HG02798 (cell line): ENCODE measurements at regions not wholly inside any gene's neighbourhood (a gene's known extent, or its start where the extent isn't known, plus 50 kb on each side); places are given as distances from the start of the nearest gene placed in this dataset.

ENCODE experiments used
- ATAC-seq: cut with Tn5 transposase; IDR thresholded peaks from one replicate; pipeline ENCODE4 v1.9.1; 2021; ENCODE audit warnings: mild to moderate bottlenecking; ENCODE audit not compliant: unreplicated experiment, poor library complexity

DNA sequence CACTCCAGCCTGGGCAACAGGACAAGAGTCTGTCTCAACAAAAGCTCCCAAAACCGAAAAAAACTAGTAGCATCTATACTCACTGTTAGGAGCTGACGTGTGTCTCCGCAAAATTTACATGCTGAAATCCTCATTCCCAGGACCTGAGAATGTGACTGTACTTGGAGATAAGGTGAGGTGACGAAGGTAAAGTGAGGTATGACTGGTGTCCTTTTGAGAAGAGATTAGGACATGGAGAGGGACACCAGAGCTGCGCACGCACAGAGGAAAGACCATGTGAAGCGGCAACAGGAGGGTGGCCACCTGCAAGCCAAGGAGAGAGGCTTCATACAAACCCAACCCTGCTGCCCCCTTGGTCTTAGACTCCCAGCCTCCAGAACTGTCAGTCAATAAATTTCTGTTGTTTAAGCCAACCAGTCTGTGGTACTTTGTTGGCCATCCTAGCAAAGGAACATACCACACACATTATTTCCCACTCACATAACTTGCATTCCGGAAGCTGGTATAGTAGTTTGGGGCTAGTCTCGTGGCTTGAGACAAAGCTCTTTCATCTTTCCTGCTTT is 1154.0 kb upstream of the CELF2 start:
- no peak for ATAC-seq

DNA sequence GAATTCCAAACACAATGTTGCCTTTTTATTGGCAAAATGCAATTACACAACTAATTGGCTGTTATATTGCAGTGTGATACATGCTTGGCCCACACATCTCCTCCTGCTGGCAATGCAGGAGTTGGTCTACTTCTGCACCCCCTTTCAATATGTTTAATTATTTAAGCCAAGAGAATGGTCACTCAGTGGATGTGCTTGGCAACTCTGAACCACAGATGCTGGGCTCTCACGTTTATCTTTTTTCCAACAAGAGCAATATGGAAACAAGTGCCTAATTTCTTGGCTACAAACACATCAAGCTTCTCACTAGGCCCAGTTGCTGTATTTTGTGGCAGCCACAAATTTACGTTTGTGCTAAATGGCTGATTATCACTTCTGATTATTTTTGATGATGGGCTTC is 1149.2 kb upstream of the CELF2 start:
- ATAC-seq, result no peak

DNA sequence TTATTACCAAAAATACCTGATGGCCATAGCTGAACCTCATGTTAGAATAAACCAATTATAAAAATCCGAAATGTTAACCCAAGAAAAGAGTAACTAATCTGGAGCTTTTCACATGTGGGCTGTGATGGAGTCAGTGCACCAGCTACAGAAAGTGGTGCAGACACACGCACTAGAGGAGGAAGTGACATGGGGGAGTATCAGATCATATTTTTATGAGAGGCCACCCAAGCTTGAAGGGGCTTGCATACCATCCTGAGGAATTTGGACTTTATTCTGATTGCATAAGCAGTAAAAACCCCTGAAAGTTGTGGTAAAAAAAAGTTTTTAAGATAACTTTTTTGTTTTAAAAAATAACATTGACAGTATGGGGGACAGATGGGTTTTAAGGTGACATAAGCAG is 1148.5 kb upstream of the CELF2 start:
- no peak for ATAC-seq

DNA sequence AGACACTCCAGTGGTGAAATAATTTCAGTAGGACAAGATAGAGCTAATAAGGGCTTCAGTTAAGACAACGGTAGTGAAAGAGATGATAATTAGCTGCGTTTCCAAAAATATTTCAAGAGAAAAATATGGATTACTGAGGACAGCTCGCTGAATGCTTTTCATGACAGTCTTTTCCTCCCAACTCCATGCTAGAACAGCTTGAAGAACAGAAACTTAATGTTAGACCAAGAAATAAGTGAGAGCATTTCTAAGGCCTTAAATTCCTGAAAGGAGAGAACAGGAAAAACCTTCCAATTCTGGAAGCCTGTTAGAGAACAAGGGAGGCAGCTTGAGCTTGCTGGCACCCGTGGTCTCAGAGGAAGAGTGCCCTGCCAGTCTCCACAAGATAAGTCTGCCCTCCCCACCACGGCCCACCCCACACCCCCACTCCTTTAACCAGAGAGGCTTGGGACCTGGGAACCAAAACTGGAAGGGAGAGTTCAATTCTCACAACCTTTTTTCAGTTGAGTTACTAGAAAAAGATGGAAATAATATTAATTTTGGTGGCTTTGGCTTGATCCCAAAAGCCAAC is 1148.0 kb upstream of the CELF2 start:
- ATAC-seq, result no peak

DNA sequence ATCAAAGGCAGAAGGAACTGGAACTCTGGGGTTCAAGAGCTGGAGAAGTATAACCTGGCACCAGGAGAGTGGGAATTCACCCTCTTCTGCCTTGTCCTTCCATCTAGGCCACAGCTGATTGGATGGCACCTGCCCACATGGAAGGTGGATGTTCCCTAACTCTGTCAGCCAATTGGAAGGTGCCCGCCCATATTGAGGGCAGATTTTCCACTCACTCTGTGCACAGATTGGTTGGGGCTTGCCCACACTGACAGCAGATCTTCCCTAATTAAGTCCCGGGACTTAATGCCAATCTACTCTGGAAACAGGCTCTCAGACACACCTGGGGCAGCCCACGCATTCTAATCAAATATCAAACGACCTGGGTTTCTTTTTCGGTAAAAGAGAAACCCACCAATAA is 1142.3 kb upstream of the CELF2 start:
- ATAC-seq, result no peak

DNA sequence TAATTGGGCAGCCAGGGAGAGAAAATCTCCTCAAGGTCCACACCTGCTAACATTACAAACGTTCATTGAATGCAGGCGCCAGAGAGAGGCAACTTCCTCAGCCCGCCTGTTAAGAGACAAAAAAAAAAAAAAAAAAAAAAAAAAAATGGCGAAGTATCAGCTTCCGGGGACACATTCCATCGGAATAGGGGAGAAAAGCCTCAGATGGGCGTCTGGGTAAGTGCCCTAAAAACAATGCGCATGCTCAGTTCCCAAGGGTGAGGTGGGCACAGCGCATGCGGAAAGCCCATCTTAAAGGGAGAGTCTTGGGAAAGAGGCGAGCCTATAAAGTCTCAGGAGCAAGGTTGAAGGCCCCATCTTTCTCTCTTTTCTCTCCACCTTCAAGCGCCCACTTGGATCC is 1139.7 kb upstream of the CELF2 start:
- ATAC-seq, result no peak

DNA sequence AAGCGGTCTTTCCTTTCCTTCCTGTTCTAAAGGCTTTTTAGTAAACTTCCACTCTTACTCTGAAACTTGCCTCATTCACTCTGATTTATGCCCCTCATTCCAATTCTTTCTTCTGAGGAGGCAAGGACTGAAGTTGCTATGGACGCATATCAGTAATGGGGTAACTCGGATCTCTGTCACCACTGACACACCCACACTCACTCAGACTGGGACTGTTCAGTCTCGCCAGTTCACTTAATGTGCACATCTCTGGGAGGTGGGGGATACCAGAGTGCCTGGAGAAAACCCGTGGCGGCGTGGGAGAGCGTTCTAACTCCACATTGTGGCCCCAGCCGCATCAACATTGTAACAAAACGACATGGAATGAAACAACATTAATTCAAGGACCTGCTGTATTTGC is 1139.3 kb upstream of the CELF2 start:
- no peak for ATAC-seq

DNA sequence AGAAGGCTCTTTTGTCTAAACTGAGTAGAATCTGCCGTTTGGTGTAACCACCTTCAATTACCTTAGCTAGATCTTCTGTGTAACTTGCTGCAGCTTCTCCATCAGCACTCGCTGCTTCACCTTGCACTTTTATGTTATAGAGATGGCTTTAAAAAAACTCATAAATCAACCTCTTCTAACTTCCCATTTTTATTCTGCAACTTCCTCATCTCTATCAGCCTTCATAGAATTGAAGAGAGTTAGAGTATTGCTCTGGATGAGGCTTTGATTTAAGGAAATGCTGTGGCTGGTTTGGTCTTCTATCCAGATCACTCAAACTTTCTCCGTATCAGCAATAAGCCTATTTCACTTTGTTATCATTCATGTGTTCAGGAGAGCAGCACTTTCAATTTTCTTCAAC is 1131.9 kb upstream of the CELF2 start:
- no peak for ATAC-seq

DNA sequence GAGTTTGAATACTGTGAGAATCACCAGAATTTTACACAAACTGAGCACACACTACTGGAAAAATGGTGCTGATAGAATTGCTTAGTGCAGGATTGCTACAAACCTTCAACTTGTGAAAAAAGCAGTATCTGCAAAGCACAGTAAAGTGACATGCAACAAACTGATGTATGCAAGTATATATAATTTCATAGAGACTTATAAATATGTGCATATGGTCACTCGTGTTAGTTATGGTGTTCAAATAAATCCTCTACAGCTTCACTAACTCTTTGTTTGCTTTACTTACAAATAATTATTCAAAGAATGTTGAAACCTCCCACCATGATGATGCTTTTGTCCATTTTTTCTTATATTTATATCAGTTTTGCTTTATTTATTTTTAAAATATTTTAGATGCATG is 1130.9 kb upstream of the CELF2 start:
- ATAC-seq, result no peak

DNA sequence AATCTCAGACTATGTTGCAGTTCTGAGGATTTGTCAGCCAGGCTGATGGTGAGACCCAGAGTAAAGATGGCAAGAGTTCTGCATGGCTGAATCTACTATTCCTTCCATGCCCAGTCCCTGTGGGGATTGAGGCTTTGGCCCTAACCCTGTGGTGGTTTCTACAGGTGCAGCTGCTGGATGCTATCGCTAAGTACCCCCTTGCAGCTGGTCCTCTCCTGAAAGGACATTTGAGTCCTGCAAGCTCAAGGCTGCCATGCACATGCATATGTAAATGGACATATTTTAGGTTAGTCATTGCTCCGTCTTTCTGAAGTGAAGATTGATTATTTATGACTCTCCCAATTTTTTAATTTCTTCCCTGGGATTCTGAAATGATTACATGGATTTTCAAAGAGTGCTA is 1122.2 kb upstream of the CELF2 start:
- no peak for ATAC-seq

DNA sequence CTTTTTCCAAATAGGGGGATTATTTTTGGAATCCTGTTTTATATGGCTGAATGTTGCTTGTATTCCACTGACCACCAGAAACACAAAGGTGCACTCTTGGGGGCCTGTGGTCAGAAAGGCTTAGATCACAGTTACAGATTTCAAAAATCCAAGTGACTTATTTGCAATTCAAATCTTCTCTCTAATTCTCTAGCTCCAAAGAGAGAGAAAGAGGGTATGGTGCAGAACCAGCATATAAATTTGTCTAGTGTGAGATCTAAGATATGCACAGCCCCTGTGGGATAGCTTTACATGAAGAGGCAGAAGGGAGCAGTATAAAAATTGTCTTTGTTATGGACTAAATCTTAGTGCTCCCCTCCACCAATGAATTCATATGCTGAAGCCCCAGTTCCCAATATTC is 1121.7 kb upstream of the CELF2 start:
- ATAC-seq, result no peak

DNA sequence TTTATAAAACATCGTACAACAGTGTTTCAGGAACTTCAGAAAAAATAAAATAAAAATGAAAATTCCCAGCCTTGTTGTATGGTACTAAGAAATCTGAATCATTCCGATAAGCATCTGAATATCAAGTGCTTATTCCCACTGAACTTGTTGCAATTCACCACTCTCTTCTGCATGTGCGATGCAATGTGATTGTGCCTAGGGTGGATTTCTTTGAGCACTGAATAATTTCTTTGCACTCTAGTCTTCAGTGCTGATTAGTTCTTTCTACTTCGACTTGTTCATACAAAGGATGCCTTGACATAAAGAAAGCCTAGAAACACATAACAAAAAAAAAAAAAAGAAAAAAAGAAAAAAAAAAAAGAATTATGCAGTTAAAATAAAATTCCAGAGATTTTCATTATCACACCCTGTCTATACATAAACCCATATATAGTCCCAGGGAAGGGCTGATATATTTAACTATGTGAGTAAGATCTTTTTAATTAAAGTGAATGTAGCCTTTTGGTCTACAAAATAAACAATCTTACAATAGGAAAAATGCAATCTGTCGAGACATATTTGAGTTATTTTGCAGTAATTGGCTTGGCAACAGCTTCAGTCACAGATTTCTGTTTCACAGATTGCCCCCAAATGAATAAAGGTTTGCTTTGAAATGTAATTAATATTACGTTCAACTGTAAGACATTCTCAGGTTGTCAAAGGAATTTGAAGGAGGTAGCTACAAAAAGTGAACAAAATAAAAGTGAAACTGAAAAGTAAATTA is 1118.9 kb upstream of the CELF2 start:
- ATAC-seq, result no peak

DNA sequence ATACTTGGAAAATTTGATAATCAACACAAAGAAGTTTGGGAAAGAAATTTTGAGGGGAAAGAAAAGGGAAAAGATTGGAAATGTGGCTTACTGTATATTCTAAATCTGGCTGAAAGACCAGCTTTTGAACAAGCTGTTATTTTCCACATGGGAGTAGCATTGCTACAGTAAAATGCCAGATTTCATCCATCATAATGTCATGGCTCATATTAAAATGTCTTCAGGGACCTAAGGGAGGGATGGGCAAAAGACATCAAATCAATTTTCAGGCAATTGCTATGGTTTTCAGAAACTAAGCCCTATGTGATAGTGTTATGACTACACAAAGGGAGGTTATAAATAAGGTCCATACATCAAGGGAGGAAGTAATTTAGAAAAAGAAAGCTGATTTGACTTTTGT is 1116.9 kb upstream of the CELF2 start:
- no peak for ATAC-seq

DNA sequence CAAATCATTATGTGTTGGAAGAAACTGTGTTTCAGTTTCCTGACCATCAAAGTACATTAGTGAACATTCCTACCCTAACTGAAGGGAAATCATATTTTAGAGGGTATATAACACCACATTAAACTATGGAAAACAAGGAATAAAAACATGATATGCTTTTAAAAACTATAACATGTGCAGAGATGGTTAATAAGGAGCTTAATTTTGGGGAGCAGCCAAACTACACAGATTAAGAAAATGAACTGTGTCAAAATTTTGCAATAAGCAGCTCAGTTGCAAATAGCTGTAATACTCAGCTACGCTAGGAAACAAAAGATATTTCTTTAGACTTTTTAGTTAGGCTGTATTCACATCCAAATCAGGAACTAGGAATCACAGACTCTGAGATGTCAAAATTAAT is 1115.7 kb upstream of the CELF2 start:
- ATAC-seq, result no peak

DNA sequence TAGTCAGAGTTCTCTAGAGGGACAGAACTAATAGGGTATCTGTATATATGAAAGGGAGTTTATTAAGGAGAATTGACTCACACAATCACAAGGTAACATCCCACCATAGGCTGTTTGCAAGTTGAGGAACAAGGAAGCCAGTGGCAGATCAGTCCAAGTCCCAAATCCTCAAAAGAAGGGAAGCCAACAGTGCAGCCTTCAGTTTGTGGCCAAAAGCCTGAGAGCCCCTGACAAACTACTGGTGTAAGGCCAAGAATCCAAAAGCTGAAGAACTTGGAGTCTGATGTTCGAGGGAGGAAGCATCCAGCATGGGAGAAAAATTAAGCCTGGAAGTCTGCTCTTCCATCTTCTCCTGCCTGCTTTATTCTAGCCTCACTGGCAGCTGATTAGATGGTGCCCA is 1107.2 kb upstream of the CELF2 start:
- no peak for ATAC-seq

DNA sequence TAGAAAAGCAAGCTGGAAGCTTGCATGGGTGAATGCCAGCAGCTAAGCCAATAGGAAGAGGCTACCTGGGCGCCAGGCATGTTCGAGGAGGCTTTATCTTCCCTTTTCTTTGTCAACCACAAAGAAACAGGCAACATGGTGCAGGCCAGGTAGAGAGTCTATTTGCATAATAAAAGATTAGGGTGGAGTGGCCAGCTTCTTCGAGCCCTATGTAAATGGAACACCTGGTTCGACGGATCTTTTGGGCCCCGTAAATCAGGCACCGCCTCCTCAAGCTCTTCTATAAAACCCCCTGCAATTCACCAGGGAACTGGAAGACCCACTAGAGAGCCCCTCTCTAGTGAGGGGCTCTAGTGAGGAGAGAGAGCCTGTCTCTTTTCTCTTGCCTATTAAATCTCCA is 1106.2 kb upstream of the CELF2 start:
- ATAC-seq, result no peak

DNA sequence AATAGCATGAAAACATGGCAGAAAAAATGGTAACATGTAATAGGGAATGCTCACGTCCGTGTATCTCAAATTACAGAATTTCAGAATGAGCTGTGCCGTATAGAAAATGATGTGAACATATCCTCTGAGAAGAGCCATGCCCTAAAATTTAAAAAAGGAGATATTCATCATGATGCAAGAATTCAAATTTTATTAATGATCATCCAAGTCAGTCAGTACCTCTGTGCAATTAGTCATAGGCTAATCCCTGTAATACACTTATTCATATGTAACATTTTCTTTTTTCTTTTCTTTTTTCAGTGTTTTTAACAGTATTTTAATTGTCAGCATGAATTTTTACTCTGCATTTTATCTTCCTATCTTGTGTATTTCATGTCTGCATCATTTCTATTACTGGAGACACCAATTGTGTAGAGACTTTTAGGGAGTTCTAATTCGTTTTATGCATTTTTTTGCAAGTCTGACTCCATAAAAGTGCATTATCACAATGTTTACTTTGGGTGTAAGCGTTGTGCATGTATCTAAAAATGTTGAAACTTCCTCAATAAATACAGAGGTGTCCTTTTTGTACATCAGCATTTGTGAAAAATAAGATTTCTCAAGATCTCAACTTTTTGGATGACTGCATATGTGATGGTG is 1103.7 kb upstream of the CELF2 start:
- no peak for ATAC-seq

DNA sequence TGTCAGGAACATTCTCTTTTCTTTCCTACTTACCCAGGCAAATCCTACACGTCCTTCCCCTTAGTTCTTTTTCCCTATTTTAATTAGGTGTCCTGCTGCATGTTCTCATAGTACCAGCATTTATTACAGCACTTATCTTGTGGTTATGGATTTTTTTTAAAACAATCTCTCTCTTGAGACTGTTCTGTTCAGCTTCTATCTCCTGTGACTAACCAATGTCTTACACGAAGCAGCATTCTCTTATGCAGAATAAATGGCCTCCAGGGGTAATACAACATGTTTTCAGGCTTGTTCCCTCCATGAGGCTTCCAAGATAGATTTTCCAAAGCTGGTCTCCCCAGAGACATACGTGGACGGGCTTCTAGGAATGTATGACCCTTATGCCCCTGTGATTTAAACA is 1096.1 kb upstream of the CELF2 start:
- no peak for ATAC-seq

DNA sequence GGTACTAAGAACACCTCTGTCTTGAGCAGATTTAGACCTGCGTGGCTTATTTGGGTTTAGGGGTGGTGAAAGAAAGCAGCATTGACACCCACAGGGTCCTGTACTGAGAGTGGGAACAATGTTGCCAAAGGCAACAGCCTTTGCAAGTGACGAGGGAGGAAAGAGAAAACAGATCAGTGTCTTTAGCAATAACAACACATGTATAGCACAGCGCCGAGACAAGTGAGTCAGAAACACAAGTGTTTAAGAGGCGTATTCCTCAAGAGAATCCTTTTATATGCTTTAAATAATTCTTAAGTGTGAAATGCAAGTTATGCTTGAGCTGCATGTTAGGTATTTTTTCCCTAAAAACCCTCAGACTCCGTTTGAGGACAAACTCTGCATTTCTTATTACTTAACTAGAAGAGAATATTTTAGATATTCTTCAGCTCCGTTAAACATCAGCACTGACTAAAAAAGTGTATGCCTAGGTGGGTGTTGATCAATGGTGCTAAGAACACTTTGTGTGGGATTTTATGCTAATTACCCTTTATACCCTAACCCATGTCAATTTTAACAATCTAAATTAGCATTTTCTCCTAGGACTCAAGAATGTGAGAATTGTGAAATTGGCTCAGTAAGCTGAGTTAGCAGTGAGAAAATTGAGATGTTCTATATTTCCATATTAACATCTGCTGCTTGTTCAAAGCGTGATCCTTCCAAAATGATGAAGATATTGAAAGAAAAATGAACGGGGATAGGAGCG is 1095.4 kb upstream of the CELF2 start:
- ATAC-seq, result no peak

DNA sequence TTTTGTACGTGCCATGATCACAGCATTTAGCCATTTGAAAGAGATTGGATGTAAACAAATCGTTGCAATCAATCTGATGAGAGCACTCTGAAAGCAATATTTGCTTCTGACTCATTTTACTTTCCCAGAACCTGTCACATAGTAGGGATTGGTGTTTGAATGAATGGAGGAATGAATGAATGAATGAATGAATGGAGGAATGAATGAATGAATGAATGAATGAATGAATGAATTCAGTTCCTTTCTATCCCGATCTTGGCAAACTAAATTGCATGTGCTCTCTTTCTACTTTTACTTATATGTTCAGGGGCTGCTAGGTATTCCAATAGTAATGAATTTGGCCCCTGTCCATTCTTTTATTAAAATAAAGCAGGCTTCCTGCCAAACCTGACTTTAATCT is 1091.7 kb upstream of the CELF2 start:
- no peak for ATAC-seq

DNA sequence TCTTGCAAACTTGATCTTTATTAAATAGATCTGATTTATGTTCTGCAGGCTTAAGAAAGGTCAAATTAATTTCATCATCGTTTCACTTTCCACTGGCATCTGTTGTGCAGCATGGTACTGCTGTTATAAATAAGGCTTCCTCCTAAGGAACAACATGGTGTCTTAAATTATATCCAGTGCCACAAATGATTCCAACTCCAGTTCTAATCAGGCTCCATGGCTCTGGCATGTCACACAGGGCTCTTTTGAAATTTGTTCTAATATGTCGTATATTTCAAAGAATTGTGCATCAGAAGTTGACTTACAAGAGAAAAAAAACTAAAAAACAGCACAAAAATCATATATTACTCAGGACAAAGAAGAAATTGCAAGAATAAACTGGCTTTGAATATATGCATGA is 1090.8 kb upstream of the CELF2 start:
- ATAC-seq, result no peak
